Astrocyte of the cerebellum (primary cell): ENCODE measurements at regions not wholly inside any gene's neighbourhood (a gene's known extent, or its start where the extent isn't known, plus 50 kb on each side); places are given as distances from the start of the nearest gene placed in this dataset.
"Not testable (repeated sequence)": the region's sequence is repeated elsewhere in the genome, so short reads cannot be mapped to it uniquely, and the experiment has no call there.

Experiments used
- DNase-seq: peaks from one replicate; pipeline ENCODE4 v3.0.0-alpha.2; 2011; ENCODE audit warnings: low read depth
- H3K4me3 ChIP-seq: 2 replicates; pipeline ENCODE4 v1.5.1; 2011; ENCODE audit warnings: mild to moderate bottlenecking, low read depth, low read length, moderate library complexity
- in situ Hi-C: cut with HindIII; loops from 2 replicates; pipeline ENCODE4 v1.10.0; 2017; ENCODE audit warnings: low sequenced_read_pairs
- TF ChIP-seq, protein P1 (sequence below): IDR thresholded peaks from 2 replicates; pipeline ENCODE4 v1.5.1; 2012; ENCODE audit warnings: low read length, low read depth, moderate library complexity, mild to moderate bottlenecking; ENCODE audit errors: missing control alignments

DNA sequence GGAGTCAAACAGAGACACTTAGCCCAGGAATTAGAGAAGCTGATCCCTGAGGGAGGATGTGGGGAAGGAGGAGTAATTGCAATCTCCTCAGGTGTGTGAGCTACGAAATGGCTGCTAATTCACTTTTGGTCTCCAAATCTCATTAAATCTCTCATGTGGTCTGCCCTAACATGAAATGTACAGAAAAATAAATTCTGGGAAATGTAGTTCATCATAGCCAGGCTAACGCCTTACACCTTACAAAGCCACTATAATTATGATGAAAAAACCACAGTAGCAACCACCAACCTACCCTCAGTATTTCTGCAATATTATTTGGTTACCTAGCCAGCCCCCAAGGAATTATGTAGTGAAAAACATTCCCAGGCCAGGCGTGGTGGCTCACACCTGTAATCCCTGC lies 354.0 kb downstream of the TMEM167A start:
- TF ChIP-seq, protein P1, sequence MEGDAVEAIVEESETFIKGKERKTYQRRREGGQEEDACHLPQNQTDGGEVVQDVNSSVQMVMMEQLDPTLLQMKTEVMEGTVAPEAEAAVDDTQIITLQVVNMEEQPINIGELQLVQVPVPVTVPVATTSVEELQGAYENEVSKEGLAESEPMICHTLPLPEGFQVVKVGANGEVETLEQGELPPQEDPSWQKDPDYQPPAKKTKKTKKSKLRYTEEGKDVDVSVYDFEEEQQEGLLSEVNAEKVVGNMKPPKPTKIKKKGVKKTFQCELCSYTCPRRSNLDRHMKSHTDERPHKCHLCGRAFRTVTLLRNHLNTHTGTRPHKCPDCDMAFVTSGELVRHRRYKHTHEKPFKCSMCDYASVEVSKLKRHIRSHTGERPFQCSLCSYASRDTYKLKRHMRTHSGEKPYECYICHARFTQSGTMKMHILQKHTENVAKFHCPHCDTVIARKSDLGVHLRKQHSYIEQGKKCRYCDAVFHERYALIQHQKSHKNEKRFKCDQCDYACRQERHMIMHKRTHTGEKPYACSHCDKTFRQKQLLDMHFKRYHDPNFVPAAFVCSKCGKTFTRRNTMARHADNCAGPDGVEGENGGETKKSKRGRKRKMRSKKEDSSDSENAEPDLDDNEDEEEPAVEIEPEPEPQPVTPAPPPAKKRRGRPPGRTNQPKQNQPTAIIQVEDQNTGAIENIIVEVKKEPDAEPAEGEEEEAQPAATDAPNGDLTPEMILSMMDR = no peak
- no peak overlapping the region for H3K4me3 ChIP-seq
- in situ Hi-C loops = no loop called here
- no peak for DNase-seq

DNA sequence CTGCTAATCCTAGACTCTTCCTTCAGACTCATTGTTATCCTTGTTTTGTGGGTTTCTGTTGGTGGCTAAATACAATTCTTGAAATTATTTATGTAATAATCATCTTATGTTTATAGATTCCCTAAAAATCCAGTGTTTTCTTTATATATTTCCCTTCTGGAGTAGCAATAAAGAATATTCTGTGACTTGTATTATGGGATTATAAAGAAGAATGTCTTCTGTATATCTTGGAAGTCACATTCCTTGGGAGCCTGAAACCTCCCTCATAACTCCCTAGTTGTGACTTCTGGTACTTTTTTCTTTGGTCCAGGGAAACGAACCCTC lies 356.1 kb downstream of the TMEM167A start:
- no peak overlapping the region for H3K4me3 ChIP-seq
- TF ChIP-seq, protein P1 = no peak
- no peak for DNase-seq
- in situ Hi-C loops = no loop called here

DNA sequence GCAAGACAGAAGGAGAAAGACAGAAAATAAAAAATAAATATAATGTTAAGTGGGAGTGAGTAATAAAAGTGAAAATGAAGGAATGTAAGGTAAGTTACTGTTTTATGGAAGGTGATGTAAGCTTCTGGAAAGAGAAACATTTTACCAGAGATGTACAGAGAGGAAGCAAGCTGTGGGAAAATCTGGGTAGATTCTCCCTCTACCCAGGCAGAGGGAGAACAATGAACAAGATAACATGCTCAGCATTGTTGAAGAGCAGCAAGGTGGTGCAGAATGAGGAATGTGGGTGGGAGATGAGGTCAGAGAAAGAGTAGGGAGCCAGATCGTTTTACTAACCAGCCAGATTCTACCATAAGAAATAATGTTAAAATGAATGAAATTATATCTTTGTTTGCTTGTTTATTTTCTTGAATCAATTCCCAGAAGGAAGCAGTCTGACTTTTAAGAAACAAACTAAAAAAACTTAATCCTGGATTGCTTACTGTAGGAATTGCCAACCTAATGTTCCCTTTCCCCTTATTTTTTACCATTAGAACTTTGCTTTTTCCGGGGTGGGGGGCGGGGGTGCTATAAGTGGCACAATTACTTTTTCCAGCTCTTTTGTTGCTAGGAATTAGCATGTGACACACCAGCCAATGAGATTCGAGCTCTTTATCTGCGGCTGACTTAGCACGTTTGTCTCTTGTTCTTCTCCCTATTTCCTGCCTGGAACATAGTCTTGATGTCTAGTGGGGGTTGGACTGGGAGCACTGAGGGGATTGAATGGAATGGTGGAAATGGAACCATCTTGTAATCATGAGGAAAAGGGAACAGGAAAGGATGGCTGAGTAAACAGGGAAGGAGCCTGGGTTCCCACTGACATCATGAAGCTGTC lies 356.7 kb downstream of the TMEM167A start:
- no peak overlapping the region for H3K4me3 ChIP-seq
- TF ChIP-seq, protein P1 = no peak
- no peak for DNase-seq
- in situ Hi-C loops = no loop called here

DNA sequence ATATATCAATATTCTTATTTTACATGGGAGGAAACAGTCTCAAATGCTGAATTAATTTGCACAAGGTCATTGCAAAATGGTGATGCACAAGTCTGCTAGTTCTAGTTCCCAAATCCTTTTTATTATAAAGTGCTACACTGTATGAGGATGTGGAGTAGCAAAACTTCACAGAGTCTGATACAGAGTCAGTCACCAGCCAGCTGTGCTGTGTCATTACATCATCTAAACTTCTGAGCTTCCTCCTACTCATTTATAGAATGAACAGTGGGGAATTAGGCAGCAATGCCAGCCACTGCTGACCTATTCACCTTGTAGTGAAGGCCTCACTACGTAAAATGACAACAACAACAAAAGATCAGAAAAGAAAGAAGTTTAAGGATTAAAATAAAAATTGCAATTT lies 357.8 kb downstream of the TMEM167A start:
- TF ChIP-seq, protein P1 = no peak
- in situ Hi-C loops = no loop called here
- DNase-seq = no peak
- H3K4me3 ChIP-seq = no peak overlapping the region

DNA sequence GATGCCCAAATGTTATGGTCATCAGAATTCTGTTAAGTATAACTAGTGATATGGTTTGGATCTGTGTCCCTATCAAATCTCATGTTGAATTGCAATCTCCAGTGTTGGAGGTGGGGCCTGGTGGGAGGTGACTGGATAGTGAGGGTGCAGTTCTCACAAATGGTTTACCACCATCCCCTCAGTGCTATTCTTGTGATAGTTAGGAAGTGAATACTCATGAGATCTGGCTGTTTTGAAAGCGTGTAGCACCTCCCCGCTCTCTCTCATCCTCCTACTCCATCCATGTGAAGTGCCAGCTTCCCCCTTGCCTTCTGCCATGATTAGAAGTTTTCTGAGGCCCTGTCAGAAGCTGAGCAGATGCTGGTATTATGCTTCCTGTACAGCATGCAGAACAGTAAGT lies 359.5 kb downstream of the TMEM167A start:
- TF ChIP-seq, protein P1 = no peak
- H3K4me3 ChIP-seq = no peak overlapping the region

DNA sequence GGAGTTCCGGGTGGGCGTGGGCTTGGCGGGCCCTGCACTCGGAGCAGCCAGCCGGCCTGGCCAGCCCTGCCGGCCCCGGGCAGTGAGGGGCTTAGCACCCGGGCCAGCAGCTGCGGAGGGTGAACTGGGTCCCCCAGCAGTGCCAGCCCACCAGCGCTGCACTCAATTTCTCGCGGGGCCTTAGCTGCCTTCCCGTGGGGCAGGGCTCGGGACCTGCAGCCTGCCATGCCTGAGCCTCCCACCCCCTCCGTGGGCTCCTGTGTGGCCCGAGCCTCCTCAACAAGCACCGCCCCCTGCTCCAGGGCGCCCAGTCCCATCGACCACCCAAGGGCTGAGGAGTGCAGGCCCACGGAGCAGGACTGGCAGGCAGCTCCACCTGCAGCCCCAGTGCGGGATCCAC lies 362.5 kb downstream of the TMEM167A start:
- in situ Hi-C loops, H3K4me3 ChIP-seq, DNase-seq: not testable (repeated sequence)

More for the DNA sequence above, 359.5 kb downstream of the TMEM167A start:
- DNase-seq = no peak
- in situ Hi-C loops = no loop called here

DNA sequence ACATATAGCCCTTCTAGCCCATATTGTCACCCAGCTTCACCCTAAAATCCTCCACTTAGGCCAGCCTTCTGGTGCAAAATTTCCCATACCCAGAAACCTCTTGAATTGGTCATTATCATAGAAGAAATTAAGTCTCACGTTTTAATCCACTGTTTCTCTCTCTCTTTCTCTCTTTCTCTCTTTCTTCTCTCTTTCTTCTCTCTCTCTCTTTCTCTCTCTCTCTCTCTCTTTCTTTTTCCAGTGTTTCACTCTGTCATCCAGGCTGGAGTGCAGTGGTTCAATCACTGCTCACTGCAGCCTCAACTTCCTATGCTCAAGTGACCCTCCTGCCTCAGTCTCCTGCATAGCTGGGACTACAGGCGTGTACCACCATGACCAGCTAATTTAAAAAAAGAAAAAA lies 363.4 kb downstream of the TMEM167A start:
- TF ChIP-seq, protein P1 = no peak
- H3K4me3 ChIP-seq = no peak overlapping the region
- DNase-seq = no peak
- in situ Hi-C loops = no loop called here
